ENCODE measurements at regions not wholly inside any gene's neighbourhood (a gene's known extent, or its start where the extent isn't known, plus 50 kb on each side); places are given as distances from the start of the nearest gene placed in this dataset.

DNA sequence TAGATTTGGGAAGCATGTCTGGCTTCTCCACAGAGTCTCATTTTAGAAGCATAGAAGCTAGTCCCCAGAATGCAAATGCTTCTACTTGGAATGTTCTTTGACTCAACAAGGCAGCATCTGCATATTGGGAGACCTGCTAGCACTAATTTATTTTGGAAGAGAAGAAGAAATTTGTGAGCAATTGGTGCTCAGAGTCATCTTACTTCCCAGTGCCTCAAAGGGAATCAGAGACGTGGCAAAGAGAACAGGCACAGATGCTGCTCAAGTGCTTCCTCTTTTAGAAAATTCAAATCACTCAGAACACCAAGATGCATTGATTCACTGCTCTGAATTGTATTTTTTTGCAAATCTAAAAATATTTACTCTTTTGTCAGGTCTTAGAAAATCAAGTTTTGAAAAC, 255.7 kb downstream of the BRINP2 start:
- TF ChIP-seq, protein P1, sequence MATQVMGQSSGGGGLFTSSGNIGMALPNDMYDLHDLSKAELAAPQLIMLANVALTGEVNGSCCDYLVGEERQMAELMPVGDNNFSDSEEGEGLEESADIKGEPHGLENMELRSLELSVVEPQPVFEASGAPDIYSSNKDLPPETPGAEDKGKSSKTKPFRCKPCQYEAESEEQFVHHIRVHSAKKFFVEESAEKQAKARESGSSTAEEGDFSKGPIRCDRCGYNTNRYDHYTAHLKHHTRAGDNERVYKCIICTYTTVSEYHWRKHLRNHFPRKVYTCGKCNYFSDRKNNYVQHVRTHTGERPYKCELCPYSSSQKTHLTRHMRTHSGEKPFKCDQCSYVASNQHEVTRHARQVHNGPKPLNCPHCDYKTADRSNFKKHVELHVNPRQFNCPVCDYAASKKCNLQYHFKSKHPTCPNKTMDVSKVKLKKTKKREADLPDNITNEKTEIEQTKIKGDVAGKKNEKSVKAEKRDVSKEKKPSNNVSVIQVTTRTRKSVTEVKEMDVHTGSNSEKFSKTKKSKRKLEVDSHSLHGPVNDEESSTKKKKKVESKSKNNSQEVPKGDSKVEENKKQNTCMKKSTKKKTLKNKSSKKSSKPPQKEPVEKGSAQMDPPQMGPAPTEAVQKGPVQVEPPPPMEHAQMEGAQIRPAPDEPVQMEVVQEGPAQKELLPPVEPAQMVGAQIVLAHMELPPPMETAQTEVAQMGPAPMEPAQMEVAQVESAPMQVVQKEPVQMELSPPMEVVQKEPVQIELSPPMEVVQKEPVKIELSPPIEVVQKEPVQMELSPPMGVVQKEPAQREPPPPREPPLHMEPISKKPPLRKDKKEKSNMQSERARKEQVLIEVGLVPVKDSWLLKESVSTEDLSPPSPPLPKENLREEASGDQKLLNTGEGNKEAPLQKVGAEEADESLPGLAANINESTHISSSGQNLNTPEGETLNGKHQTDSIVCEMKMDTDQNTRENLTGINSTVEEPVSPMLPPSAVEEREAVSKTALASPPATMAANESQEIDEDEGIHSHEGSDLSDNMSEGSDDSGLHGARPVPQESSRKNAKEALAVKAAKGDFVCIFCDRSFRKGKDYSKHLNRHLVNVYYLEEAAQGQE (IDR thresholded peaks at IDR 0.05; ENCODE audit: borderline replicate concordance): no peak
- TF ChIP-seq EZH2 (IDR thresholded peaks at IDR 0.05; ENCODE audit: borderline replicate concordance, insufficient read depth, low read length, poor library complexity, severe bottlenecking): no peak
- TF ChIP-seq, protein P2, sequence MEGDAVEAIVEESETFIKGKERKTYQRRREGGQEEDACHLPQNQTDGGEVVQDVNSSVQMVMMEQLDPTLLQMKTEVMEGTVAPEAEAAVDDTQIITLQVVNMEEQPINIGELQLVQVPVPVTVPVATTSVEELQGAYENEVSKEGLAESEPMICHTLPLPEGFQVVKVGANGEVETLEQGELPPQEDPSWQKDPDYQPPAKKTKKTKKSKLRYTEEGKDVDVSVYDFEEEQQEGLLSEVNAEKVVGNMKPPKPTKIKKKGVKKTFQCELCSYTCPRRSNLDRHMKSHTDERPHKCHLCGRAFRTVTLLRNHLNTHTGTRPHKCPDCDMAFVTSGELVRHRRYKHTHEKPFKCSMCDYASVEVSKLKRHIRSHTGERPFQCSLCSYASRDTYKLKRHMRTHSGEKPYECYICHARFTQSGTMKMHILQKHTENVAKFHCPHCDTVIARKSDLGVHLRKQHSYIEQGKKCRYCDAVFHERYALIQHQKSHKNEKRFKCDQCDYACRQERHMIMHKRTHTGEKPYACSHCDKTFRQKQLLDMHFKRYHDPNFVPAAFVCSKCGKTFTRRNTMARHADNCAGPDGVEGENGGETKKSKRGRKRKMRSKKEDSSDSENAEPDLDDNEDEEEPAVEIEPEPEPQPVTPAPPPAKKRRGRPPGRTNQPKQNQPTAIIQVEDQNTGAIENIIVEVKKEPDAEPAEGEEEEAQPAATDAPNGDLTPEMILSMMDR (IDR thresholded peaks at IDR 0.05; ENCODE audit: poor library complexity, severe bottlenecking): no peak
- TF ChIP-seq POLR2AphosphoS5 (IDR thresholded peaks at IDR 0.05): no peak
- no peak for TF ChIP-seq MXI1 (conservative IDR thresholded peaks at IDR 0.05; ENCODE audit: poor library complexity, severe bottlenecking)
- TF ChIP-seq TAF1 (IDR thresholded peaks at IDR 0.05; ENCODE audit: low read depth): no peak
- no peak for TF ChIP-seq EP300 (conservative IDR thresholded peaks at IDR 0.05; ENCODE audit: poor library complexity, severe bottlenecking)
- no peak for TF ChIP-seq RAD21 (conservative IDR thresholded peaks at IDR 0.05)
